ENCODE measurements at regions not wholly inside any gene's neighbourhood (a gene's known extent, or its start where the extent isn't known, plus 50 kb on each side); places are given as distances from the start of the nearest gene placed in this dataset.

GRCh38 chr14:43540948-43541347 lies 966.1 kb downstream of the FSCB start:
- Histone ChIP-seq H3K36me3 (ENCODE audit: insufficient read depth, low read length) (no peaks in the 10 kb centered on the region), H3K79me2 (ENCODE audit: insufficient read depth, low read length) (no peaks in the 10 kb centered on the region), H3K9ac (ENCODE audit: low read depth, low read length) (no peak overlapping the region), H2AFZ (ENCODE audit: low read depth, low read length) (no peak overlapping the region), H3K4me3 (ENCODE audit: low read depth in 1 of 2, low read length in 2 of 2) (no peak overlapping the region), H3K9me3 (ENCODE audit: insufficient read depth, low read length, severe bottlenecking) (no peaks in the 10 kb centered on the region), H3K27me3 (ENCODE audit: insufficient read depth, low read length, poor library complexity) (no peaks in the 10 kb centered on the region), H3K4me1 (ENCODE audit: insufficient read depth, low read length) (no peaks in the 10 kb centered on the region), H3K27ac (ENCODE audit: low read length) (no peak overlapping the region), H4K20me1 (ENCODE audit: insufficient read depth, low read length) (no peaks in the 10 kb centered on the region), H3K4me2 (ENCODE audit: insufficient read depth, low read length) (no peak overlapping the region)
- no peak for TF ChIP-seq CTCF (IDR thresholded peaks at IDR 0.05; ENCODE audit: borderline replicate concordance, extremely low read depth, low read length, poor library complexity, severe bottlenecking)
- DNase-seq (no peak), ATAC-seq (ENCODE audit: insufficient read depth, low read depth) (no peak)

- Histone ChIP-seq H2AFZ (ENCODE audit: low read depth, low read length) (no peak overlapping the region), H3K4me2 (ENCODE audit: insufficient read depth, low read length) (no peak overlapping the region), H3K36me3 (ENCODE audit: insufficient read depth, low read length) (no peaks in the 10 kb centered on the region), H4K20me1 (ENCODE audit: insufficient read depth, low read length) (no peaks in the 10 kb centered on the region), H3K4me3 (ENCODE audit: low read depth in 1 of 2, low read length in 2 of 2) (no peak overlapping the region), H3K79me2 (ENCODE audit: insufficient read depth, low read length) (no peaks in the 10 kb centered on the region), H3K4me1 (ENCODE audit: insufficient read depth, low read length) (no peaks in the 10 kb centered on the region), H3K9ac (ENCODE audit: low read depth, low read length) (no peak overlapping the region), H3K27ac (ENCODE audit: low read length) (no peak overlapping the region), H3K27me3 (ENCODE audit: insufficient read depth, low read length, poor library complexity) (no peaks in the 10 kb centered on the region), H3K9me3 (ENCODE audit: insufficient read depth, low read length, severe bottlenecking) (no peaks in the 10 kb centered on the region)
- DNase-seq: no peak
- TF ChIP-seq EZH2 (IDR thresholded peaks at IDR 0.05; ENCODE audit: borderline replicate concordance, low read depth, low read length, severe bottlenecking) (no peak), CTCF (IDR thresholded peaks at IDR 0.05; ENCODE audit: borderline replicate concordance, extremely low read depth, low read length, poor library complexity, severe bottlenecking) (no peak)
- no peak for ATAC-seq (ENCODE audit: insufficient read depth, low read depth)
Measured at GRCh38 chr14:43539210-43539609, 967.9 kb downstream of the FSCB start.

GRCh38 chr14:43535231-43535838 lies 971.7 kb downstream of the FSCB start:
- ATAC-seq (ENCODE audit: insufficient read depth, low read depth) (no peak), DNase-seq (no peak)
- no peaks in the 10 kb centered on the region for H3K36me3 ChIP-seq (ENCODE audit: insufficient read depth, low read length)
- H4K20me1 ChIP-seq (ENCODE audit: insufficient read depth, low read length): no peaks in the 10 kb centered on the region
- no peaks in the 10 kb centered on the region for H3K9me3 ChIP-seq (ENCODE audit: insufficient read depth, low read length, severe bottlenecking)
- no peak overlapping the region for H3K27ac ChIP-seq (ENCODE audit: low read length)
- no peak overlapping the region for H3K9ac ChIP-seq (ENCODE audit: low read depth, low read length)
- no peaks in the 10 kb centered on the region for H3K79me2 ChIP-seq (ENCODE audit: insufficient read depth, low read length)
- TF ChIP-seq CTCF (IDR thresholded peaks at IDR 0.05; ENCODE audit: borderline replicate concordance, extremely low read depth, low read length, poor library complexity, severe bottlenecking) (no peak), EZH2 (IDR thresholded peaks at IDR 0.05; ENCODE audit: borderline replicate concordance, low read depth, low read length, severe bottlenecking) (no peak)
- no peaks in the 10 kb centered on the region for H3K27me3 ChIP-seq (ENCODE audit: insufficient read depth, low read length, poor library complexity)
- no peaks in the 10 kb centered on the region for H3K4me1 ChIP-seq (ENCODE audit: insufficient read depth, low read length)
- no peak overlapping the region for H3K4me3 ChIP-seq (ENCODE audit: low read depth in 1 of 2, low read length in 2 of 2)
- H2AFZ ChIP-seq (ENCODE audit: low read depth, low read length): no peak overlapping the region
- no peak overlapping the region for H3K4me2 ChIP-seq (ENCODE audit: insufficient read depth, low read length)

Measured in DND-41 (cell line).